ENCODE measurements at regions not wholly inside any gene's neighbourhood (a gene's known extent, or its start where the extent isn't known, plus 50 kb on each side); places are given as distances from the start of the nearest gene placed in this dataset.

- no peak for TF ChIP-seq CTCF (IDR thresholded peaks at IDR 0.05; ENCODE audit: control insufficient read depth, insufficient read depth, low read depth, low read length, missing control alignments)
- no peak for DNase-seq (ENCODE audit: low read depth)
- H3K4me3 ChIP-seq (ENCODE audit: control insufficient read depth, low read depth, low read length), result no peak overlapping the region
Measured at GRCh38 chr3:110236976-110237610, 834.5 kb upstream of the NECTIN3 start.

- TF ChIP-seq CTCF (IDR thresholded peaks at IDR 0.05; ENCODE audit: control insufficient read depth, insufficient read depth, low read depth, low read length, missing control alignments), result no peak
- H3K4me3 ChIP-seq (ENCODE audit: control insufficient read depth, low read depth, low read length), result no peak overlapping the region
- no peak for DNase-seq (ENCODE audit: low read depth)
Measured at GRCh38 chr3:110243081-110243480, 828.5 kb upstream of the NECTIN3 start.

GRCh38 chr3:110246796-110247376 lies 824.7 kb upstream of the NECTIN3 start:
- DNase-seq (ENCODE audit: low read depth), result no peak
- no peak overlapping the region for H3K4me3 ChIP-seq (ENCODE audit: control insufficient read depth, low read depth, low read length)
- no peak for TF ChIP-seq CTCF (IDR thresholded peaks at IDR 0.05; ENCODE audit: control insufficient read depth, insufficient read depth, low read depth, low read length, missing control alignments)

- DNase-seq (ENCODE audit: low read depth), result no peak
- no peak for TF ChIP-seq CTCF (IDR thresholded peaks at IDR 0.05; ENCODE audit: control insufficient read depth, insufficient read depth, low read depth, low read length, missing control alignments)
- no peak overlapping the region for H3K4me3 ChIP-seq (ENCODE audit: control insufficient read depth, low read depth, low read length)
Measured at GRCh38 chr3:110248666-110249065, 823.0 kb upstream of the NECTIN3 start.

GRCh38 chr3:110253794-110254193 lies 817.8 kb upstream of the NECTIN3 start:
- no peak for TF ChIP-seq CTCF (IDR thresholded peaks at IDR 0.05; ENCODE audit: control insufficient read depth, insufficient read depth, low read depth, low read length, missing control alignments)
- no peak for DNase-seq (ENCODE audit: low read depth)
- no peak overlapping the region for H3K4me3 ChIP-seq (ENCODE audit: control insufficient read depth, low read depth, low read length)

- no peak for TF ChIP-seq CTCF (IDR thresholded peaks at IDR 0.05; ENCODE audit: control insufficient read depth, insufficient read depth, low read depth, low read length, missing control alignments)
- no peak for DNase-seq (ENCODE audit: low read depth)
- H3K4me3 ChIP-seq (ENCODE audit: control insufficient read depth, low read depth, low read length), result no peak overlapping the region
Measured at GRCh38 chr3:110254591-110254990, 817.0 kb upstream of the NECTIN3 start.
